NB4 (cell line): ENCODE measurements at regions not wholly inside any gene's neighbourhood (a gene's known extent, or its start where the extent isn't known, plus 50 kb on each side); places are given as distances from the start of the nearest gene placed in this dataset.

Source experiments
- CTCF ChIP-seq: IDR thresholded peaks from one replicate; pipeline ENCODE4 v1.5.1; 2012; ENCODE audit warnings: low read depth, low read length
- MAX ChIP-seq: IDR thresholded peaks from 2 replicates; pipeline ENCODE4 v1.6.1; 2011; ENCODE audit warnings: low read depth, low read length
- MYC ChIP-seq: IDR thresholded peaks from 2 replicates; pipeline ENCODE4 v1.6.1; 2011; ENCODE audit warnings: low read depth, low read length
- POLR2A ChIP-seq: IDR thresholded peaks from 2 replicates; pipeline ENCODE4 v1.6.1; 2011; ENCODE audit warnings: mild to moderate bottlenecking; ENCODE audit not compliant: insufficient read length; ENCODE audit errors: extremely low read depth

- TF ChIP-seq CTCF (no peak), POLR2A (no peak), MYC (no peak), MAX (no peak)
Measured at GRCh38 chr9:69970001-69970533, 73.6 kb upstream of the MAMDC2 start.
